Non-pigmented ciliary epithelial cell (primary cell): ENCODE measurements at regions not wholly inside any gene's neighbourhood (a gene's known extent, or its start where the extent isn't known, plus 50 kb on each side); places are given as distances from the start of the nearest gene placed in this dataset.
"Not testable (repeated sequence)": the region's sequence is repeated elsewhere in the genome, so short reads cannot be mapped to it uniquely, and the experiment has no call there.

ENCODE experiments used
- DNase-seq: peaks from one replicate; pipeline ENCODE4 v3.0.0-alpha.2; 2010; ENCODE audit warnings: low read depth

GRCh38 chrX:7385131-7385530 lies 237.2 kb upstream of the PUDP start:
- DNase-seq, result no peak

DNA sequence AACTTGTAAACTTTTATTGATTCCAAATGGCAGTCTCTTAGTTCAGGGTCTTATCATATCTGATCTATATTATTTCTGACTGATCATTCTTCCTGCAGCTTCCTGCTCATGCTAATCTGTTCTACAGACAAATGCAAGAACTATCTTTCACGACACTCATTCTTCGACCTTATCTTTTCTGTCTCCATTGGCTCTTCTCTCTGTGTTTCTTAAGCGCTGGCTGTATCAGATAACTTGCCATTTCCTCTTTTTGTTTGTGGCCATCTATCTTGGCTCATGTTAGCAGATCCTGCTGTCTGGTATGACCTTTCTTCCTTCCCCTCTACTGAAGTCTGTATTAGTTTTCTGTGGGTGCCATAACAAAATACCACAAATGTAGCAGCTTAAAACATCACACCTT lies 230.5 kb upstream of the PUDP start:
- DNase-seq, result no peak

GRCh38 chrX:7372825-7373525 lies 225.0 kb upstream of the PUDP start:
- DNase-seq, result no peak

DNA sequence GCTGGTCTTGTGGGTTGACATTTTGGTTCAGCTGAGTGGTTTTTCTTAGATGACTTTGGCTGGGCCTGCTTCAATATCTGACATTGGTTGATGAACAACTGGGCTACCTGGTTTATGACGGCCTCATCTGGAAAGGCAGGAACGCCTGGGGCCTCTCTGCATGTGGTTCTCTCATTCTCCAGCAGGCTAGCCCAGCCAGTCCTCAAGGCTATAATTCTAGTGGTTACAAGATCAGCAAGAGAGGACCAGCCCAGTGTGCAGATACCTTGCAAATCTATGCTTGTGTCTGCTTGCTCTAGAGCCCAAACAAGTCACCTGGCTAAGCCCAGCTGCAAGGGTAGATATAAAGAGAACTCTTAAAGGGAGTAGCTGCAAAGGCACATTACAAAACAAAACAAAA lies 214.2 kb upstream of the PUDP start:
- DNase-seq, result no peak

DNA sequence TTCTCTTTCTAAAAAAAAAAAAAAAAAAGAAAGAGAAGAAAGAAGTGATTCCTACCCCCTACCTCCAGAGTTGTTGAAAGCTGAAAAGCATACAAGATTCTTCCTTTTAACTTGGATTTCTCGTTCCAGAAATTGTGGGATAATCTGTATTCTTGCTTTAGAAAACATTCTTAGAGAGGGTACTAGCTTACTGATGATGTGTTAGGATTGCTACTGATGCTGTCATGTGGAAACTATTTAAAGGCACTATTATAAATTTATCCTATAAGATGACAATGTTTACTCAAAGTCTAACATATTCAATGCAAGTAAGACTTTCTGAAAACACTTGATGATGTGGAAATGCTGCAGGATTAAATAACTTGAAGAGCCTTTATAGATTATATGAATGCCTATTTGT lies 204.0 kb upstream of the PUDP start:
- DNase-seq, result no peak

DNA sequence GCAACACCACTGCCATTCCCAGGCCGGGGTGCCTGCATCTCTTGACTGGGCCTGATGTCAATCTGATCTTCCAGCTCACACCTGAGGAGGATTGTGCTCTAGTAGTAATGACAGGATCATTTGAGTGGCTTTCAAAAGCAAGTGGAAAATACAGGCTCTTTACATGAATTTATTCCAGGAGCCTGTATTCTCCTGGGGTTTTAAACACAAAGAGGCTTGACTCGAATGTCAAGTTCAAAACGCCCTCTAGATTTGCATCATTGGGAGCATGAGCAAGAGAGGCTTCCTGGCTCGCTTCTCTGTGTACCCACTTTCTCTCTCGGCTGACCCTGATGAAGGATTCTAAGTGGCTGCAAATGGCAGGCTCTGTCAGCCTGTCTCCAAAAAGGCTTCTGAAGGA lies 199.5 kb upstream of the PUDP start:
- DNase-seq, result no peak

DNA sequence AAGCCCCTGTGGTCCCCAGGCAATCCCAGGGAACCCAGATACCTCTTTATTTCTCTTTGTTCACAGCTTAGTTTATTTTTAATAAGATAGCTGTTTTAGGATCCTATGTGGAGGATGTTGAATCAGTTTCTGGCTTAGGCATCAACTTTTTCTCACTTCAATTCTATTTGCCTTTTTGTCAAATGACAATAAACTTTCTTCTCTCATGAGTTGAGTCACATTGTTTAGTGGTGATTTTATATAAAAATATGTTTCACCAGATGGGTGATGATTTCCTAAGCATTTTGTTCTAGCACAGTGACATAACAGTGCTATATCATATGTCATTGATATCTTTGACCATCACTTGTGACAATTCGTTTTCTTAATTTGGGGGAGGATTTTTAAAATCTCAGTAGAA lies 198.1 kb upstream of the PUDP start:
- DNase-seq, result no peak

- DNase-seq, result no peak
Measured at GRCh38 chrX:7343181-7343580, 195.2 kb upstream of the PUDP start.

GRCh38 chrX:7335816-7336362 lies 187.9 kb upstream of the PUDP start:
- not testable (repeated sequence) for DNase-seq

GRCh38 chrX:7334253-7334935 lies 186.4 kb upstream of the PUDP start:
- peak; percentile 22 for DNase-seq

- DNase-seq, result no peak
Measured at GRCh38 chrX:7330971-7331746, 183.2 kb upstream of the PUDP start.

- DNase-seq, result no peak
Measured at GRCh38 chrX:7330556-7330955, 182.6 kb upstream of the PUDP start.

DNA sequence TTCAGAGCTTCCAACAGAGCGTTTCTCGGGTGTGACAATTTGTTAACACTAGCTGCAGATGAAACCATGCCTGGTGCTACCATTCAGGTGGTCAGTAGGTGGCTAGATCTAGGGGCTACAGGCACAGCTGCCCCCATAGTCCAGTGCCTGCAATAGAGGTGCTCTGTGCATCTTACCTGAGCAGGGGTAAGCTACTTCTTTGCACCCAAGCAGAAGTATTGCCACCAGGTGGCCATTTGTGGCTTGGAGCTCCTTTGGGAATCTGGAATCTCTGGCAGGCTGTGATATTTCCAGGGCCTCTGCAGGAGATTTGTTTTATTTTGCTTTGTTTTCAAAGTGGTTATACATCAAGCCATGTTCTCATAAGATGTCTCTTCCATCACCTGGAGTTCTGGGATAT lies 170.7 kb upstream of the PUDP start:
- no peak for DNase-seq

GRCh38 chrX:7318241-7318640 lies 170.3 kb upstream of the PUDP start:
- DNase-seq, result no peak

DNA sequence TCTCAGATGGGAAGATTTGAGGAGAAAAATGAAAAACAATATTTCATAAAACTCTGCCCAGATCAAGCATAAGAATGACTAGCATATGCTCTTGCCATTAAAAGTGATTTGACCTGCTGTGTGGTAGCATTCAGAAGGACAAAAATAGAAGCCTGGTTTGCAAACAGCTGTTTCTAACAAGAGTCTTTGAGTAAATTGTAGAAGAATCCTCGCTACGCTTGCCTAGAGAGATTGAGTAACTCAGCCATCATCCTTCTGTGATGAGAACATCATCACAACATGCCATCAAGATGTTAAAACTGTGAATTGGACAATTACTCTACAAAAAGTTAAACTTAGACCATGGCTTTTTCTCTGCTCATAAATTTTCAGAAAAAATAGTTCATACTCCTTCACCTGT lies 168.9 kb upstream of the PUDP start:
- DNase-seq, result no peak

- no peak for DNase-seq
Measured at GRCh38 chrX:7316280-7316679, 168.3 kb upstream of the PUDP start.

DNA sequence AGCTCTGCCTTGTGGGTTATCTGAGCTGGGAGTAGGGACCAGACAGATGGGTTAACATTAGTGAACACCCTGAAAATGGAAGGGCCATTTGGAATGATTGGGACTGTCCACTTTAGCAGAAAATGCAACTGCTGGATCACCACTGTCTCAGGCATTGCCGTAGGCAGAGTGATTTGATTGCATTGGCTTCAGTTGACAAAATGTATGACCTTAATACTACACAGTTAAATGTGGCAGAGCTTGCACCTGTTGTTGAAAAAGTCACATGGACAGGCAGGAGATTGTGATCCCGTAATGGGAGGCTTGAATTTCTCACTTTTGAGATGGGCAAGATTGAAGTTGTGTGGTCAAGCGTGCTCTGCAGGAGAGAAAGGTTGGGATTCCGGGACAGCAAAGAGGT lies 166.5 kb upstream of the PUDP start:
- no peak for DNase-seq

- DNase-seq, result no peak
Measured at GRCh38 chrX:7307720-7308119, 159.8 kb upstream of the PUDP start.

GRCh38 chrX:7294483-7294882 lies 146.5 kb upstream of the PUDP start:
- DNase-seq, result no peak

DNA sequence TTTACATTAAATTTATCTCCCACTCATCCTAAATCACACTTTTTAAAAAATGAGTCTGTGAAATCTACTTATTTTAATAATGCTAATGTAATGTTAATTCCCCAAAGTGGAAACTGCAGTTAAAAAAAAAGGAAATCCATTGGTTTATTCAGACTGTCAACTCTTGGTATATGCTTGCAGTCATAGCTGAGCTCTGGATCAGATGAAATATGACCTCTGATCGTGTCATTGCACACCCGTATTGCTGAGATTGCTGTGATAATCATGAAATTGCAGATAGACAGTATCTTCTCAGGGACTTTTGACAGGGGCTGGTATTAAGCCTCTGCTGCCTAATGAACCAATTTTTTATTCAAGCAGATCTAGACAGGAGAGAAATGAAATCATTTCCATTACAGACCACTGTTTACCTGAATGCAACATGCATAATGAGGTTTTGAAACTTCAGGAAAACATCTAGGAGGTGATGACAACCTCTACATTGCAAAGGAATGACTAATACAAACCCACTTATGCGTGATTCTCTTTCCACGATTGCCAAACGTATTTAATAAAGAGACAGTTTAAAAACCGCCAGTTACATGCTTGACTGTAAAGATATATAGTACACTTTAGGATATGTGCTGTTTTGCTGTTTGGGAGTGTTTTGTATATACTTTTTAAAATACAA lies 138.3 kb upstream of the PUDP start:
- no peak for DNase-seq

GRCh38 chrX:7285765-7286164 lies 137.8 kb upstream of the PUDP start:
- no peak for DNase-seq

- no peak for DNase-seq
Measured at GRCh38 chrX:7283741-7284140, 135.8 kb upstream of the PUDP start.
